GM12873 (cell line): ENCODE measurements at regions not wholly inside any gene's neighbourhood (a gene's known extent, or its start where the extent isn't known, plus 50 kb on each side); places are given as distances from the start of the nearest gene placed in this dataset.

Source experiments
- CTCF ChIP-seq: IDR thresholded peaks from 2 replicates; pipeline ENCODE4 v1.5.1; 2012; ENCODE audit warnings: low read depth, mild to moderate bottlenecking, moderate library complexity, low read length, control low read depth; ENCODE audit not compliant: insufficient read depth; ENCODE audit errors: missing control alignments

GRCh38 chr15:70257573-70258248 lies 160.0 kb upstream of the TLE3 start:
- TF ChIP-seq CTCF = no peak

GRCh38 chr15:70257047-70257446 lies 159.3 kb upstream of the TLE3 start:
- TF ChIP-seq CTCF = no peak

GRCh38 chr15:70254311-70254869 lies 156.7 kb upstream of the TLE3 start:
- TF ChIP-seq CTCF = no peak

GRCh38 chr15:70253461-70254156 lies 155.9 kb upstream of the TLE3 start:
- TF ChIP-seq CTCF = no peak

GRCh38 chr15:70252951-70253320 lies 155.2 kb upstream of the TLE3 start:
- TF ChIP-seq CTCF = no peak

GRCh38 chr15:70252056-70252950 lies 154.6 kb upstream of the TLE3 start:
- no peak for TF ChIP-seq CTCF

GRCh38 chr15:70251246-70251990 lies 153.7 kb upstream of the TLE3 start:
- TF ChIP-seq CTCF = no peak
